Lower leg skin (tissue), 4 donors: ENCODE measurements at regions not wholly inside any gene's neighbourhood (a gene's known extent, or its start where the extent isn't known, plus 50 kb on each side); places are given as distances from the start of the nearest gene placed in this dataset.

Source experiments
- DNase-seq, 2 donors: peaks; one replicate each; pipeline ENCODE4 v3.0.0-alpha.2; 2019; ENCODE audit warnings: low spot score in 2 of 2
- H3K4me3 ChIP-seq: fragments of 200-600 bp; sonication (generic); 2 replicates; pipeline ENCODE4 v1.5.1; 2017; ENCODE audit warnings: mild to moderate bottlenecking, low read depth; ENCODE audit not compliant: poor library complexity, severe bottlenecking
- CTCF ChIP-seq, 3 donors: fragments of 450-650 bp; IDR thresholded peaks; one replicate each; pipeline ENCODE4 v1.5.1; 2016; ENCODE audit warnings: antibody characterized with exemption in 3 of 3, mild to moderate bottlenecking in 3 of 3, moderate library complexity in 2 of 3
- POLR2A ChIP-seq, 2 donors: fragments of 450-650 bp; IDR thresholded peaks; one replicate each; pipeline ENCODE4 v1.6.1; 2016 to 2017; ENCODE audit warnings: antibody characterized with exemption in 2 of 2, mild to moderate bottlenecking in 1 of 2, moderate library complexity in 1 of 2
- WGBS, 2 donors: methylation state at CpG; one replicate each; pipeline ENCODE4 v1.1.5; 2018; 5-methylcytosine and 5-hydroxymethylcytosine counted together
- intact Hi-C: fragments of 100-400 bp; cut with DNase I; formaldehyde crosslinking; loops from one replicate; pipeline ENCODE4 v1.15.0; 2023; ENCODE audit warnings: low total_unique reads

- DNase-seq = no peak
- TF ChIP-seq POLR2A (IDR thresholded peaks at IDR 0.05) (no peak), CTCF (IDR thresholded peaks at IDR 0.05) (no peak)
- WGBS, 2 donors = 68 to 69% methylated on average over 3 of the region's 3 CpGs
- intact Hi-C loops = no loop called here
- no peak overlapping the region for H3K4me3 ChIP-seq
These were observed 312.8 kb downstream of the NSG2 start for GRCh38 chr5:174358276-174358675.

GRCh38 chr5:174359071-174359470 lies 313.6 kb downstream of the NSG2 start:
- no peak overlapping the region for H3K4me3 ChIP-seq
- TF ChIP-seq POLR2A (IDR thresholded peaks at IDR 0.05) = no peak
- TF ChIP-seq CTCF (IDR thresholded peaks at IDR 0.05) = no peak
- intact Hi-C loops = no loop called here
- 60 to 61% methylated on average over 4 of the region's 4 CpGs for WGBS, 2 donors
- no peak for DNase-seq

GRCh38 chr5:174362514-174362913 lies 317.0 kb downstream of the NSG2 start:
- TF ChIP-seq CTCF (IDR thresholded peaks at IDR 0.05) (no peak), POLR2A (IDR thresholded peaks at IDR 0.05) (no peak)
- no peak overlapping the region for H3K4me3 ChIP-seq
- 74 to 91% methylated on average over 2 of the region's 2 CpGs for WGBS, 2 donors
- DNase-seq = no peak
- intact Hi-C loops = no loop called here

GRCh38 chr5:174363934-174364333 lies 318.4 kb downstream of the NSG2 start:
- H3K4me3 ChIP-seq = no peak overlapping the region
- no peak for DNase-seq
- intact Hi-C loops = no loop called here
- TF ChIP-seq CTCF (IDR thresholded peaks at IDR 0.05) (no peak), POLR2A (IDR thresholded peaks at IDR 0.05) (no peak)

- 50 to 83% methylated on average over 2 of the region's 2 CpGs for WGBS, 2 donors
These were observed 319.2 kb downstream of the NSG2 start for GRCh38 chr5:174364676-174365075.

More at GRCh38 chr5:174364676-174365075, 319.2 kb downstream of the NSG2 start:
- intact Hi-C loops = no loop called here
- no peak overlapping the region for H3K4me3 ChIP-seq
- no peak for DNase-seq
- TF ChIP-seq CTCF (IDR thresholded peaks at IDR 0.05) = no peak
- TF ChIP-seq POLR2A (IDR thresholded peaks at IDR 0.05) = no peak
